Activated CD8-positive, alpha-beta T cell treated with anti-CD3 and anti-CD28 coated beads for 36 hours (primary cell): ENCODE measurements at regions not wholly inside any gene's neighbourhood (a gene's known extent, or its start where the extent isn't known, plus 50 kb on each side); places are given as distances from the start of the nearest gene placed in this dataset.

ENCODE experiments used
- ATAC-seq: fragments of 200-7000 bp; cut with Tn5 transposase; one replicate; pipeline ENCODE4 v1.10.0; 2021; ENCODE audit warnings: mild to moderate bottlenecking, moderate library complexity
- CTCF ChIA-PET: fragments of 350-600 bp; sonication (Branson Sonifier 250); formaldehyde crosslinking; loops from one replicate; lab custom pipeline; 2021; ENCODE audit warnings: antibody characterized with exemption; lab: Charles Lee
- POLR2A ChIA-PET: fragments of 350-600 bp; sonication (Branson Sonifier 250); formaldehyde crosslinking; loops from one replicate; lab custom pipeline; 2021; ENCODE audit warnings: antibody characterized with exemption; lab: Charles Lee
- DNase-seq: peaks from one replicate; pipeline ENCODE4 v3.0.0-alpha.2; 2020
- H3K27ac Mint-ChIP-seq: one replicate; pipeline ENCODE4 v1.8.0; 2021; ENCODE audit warnings: mild to moderate bottlenecking, mixed read lengths
- H3K27me3 Mint-ChIP-seq: one replicate; pipeline ENCODE4 v1.8.0; 2021; ENCODE audit warnings: mixed read lengths
- H3K36me3 Mint-ChIP-seq: one replicate; pipeline ENCODE4 v1.8.0; 2021; ENCODE audit warnings: low read depth, mixed read lengths
- H3K4me1 Mint-ChIP-seq: one replicate; pipeline ENCODE4 v1.8.0; 2021; ENCODE audit warnings: low read depth, mixed read lengths
- H3K4me3 Mint-ChIP-seq: one replicate; pipeline ENCODE4 v1.8.0; 2021; ENCODE audit warnings: mild to moderate bottlenecking, moderate library complexity, mixed read lengths
- H3K9me3 Mint-ChIP-seq: one replicate; pipeline ENCODE4 v1.8.0; 2021; ENCODE audit warnings: mixed read lengths
- intact Hi-C: fragments of 100-400 bp; cut with micrococcal nuclease; formaldehyde crosslinking; loops from one replicate; pipeline ENCODE4 v1.10.0; 2022
- TF ChIP-seq, protein P1 (sequence below): fragments of 200-600 bp; IDR thresholded peaks from one replicate; pipeline ENCODE4 v1.8.0; 2022; ENCODE audit warnings: antibody characterized with exemption, mild to moderate bottlenecking

DNA sequence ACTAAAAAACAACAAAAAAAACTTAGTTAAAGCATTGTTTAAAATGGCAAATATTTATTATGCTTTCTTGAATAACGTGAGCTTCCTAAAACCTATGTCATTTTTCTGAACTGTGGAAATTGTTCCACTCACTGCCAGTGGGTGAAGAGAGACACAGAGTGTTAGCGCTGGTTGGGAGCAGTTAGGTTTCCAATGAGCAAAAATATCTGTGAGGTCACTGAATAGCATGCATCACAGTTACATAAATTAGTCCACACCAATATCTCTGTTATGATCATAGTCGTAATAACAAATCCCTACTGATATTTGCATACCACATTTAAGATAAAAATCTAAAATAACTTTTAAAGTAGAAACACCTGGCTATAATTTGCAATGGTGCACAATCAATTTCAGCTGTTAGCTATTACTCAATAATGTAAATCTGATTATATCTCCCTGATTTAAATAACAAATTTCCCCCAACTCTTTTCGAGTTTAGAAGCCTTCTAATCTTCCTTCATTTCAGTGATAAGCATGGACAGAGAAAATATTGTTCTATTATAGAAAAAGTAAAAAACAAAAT lies 1094.0 kb upstream of the KLHL29 start:
- Mint-ChIP-seq H3K4me1 (no peaks in the 10 kb centered on the region), H3K27ac (no peak overlapping the region), H3K27me3 (no peaks in the 10 kb centered on the region), H3K4me3 (no peak overlapping the region), H3K9me3 (peaks cover 2% of the 10 kb centered on the region), H3K36me3 (no peaks in the 10 kb centered on the region)
- DNase-seq (no peak), ATAC-seq (no peak)
- ChIA-PET POLR2A (no interaction called here), CTCF (no interaction called here)
- TF ChIP-seq, protein P1, sequence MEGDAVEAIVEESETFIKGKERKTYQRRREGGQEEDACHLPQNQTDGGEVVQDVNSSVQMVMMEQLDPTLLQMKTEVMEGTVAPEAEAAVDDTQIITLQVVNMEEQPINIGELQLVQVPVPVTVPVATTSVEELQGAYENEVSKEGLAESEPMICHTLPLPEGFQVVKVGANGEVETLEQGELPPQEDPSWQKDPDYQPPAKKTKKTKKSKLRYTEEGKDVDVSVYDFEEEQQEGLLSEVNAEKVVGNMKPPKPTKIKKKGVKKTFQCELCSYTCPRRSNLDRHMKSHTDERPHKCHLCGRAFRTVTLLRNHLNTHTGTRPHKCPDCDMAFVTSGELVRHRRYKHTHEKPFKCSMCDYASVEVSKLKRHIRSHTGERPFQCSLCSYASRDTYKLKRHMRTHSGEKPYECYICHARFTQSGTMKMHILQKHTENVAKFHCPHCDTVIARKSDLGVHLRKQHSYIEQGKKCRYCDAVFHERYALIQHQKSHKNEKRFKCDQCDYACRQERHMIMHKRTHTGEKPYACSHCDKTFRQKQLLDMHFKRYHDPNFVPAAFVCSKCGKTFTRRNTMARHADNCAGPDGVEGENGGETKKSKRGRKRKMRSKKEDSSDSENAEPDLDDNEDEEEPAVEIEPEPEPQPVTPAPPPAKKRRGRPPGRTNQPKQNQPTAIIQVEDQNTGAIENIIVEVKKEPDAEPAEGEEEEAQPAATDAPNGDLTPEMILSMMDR, result no peak
- intact Hi-C loops, result no loop called here

DNA sequence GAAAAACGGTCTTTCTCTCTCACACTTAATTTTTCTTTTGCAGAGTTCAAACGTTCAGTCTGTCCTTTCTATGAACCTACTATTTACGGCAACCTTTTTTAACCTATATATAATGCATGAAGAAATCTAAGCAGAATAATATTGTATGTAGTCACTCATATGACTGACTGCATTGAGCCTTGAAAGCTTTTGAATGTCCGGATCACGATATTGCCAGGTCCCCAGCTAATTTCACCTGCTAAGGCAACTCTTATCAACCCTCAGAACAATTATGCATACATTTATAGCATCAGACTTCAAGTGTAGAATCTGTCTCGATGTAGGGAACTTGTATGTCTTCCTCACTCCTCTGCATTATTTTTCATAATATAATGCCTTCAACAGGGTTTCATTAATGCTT lies 1083.8 kb upstream of the KLHL29 start:
- no peaks in the 10 kb centered on the region for H3K36me3 Mint-ChIP-seq
- DNase-seq (no peak), ATAC-seq (no peak)
- no peaks in the 10 kb centered on the region for H3K27me3 Mint-ChIP-seq
- H3K4me1 Mint-ChIP-seq, result no peaks in the 10 kb centered on the region
- intact Hi-C loops, result no loop called here
- POLR2A ChIA-PET, result no interaction called here
- no peak overlapping the region for H3K4me3 Mint-ChIP-seq
- TF ChIP-seq, protein P1, result no peak
- H3K9me3 Mint-ChIP-seq, result peaks cover 10% of the 10 kb centered on the region
- CTCF ChIA-PET, result no interaction called here
- H3K27ac Mint-ChIP-seq, result no peak overlapping the region

DNA sequence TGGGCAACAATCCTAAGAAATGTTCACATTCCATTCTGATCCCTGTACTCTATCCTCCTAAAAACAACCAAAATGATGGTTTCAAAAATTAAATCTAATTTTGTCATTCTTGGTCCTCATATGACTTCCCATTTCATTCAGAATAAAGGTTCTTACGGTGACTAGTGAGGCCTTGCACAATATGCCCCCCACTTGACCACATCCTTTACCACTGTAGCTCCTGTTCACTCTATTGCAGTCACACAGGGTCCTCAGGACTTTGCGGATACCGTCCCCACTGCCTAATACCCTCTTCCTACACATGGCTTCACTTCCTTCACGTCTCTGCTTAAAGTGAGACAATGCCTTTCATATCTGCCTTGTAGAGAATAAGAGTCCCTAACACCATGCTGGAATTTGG lies 1058.7 kb upstream of the KLHL29 start:
- no peaks in the 10 kb centered on the region for H3K36me3 Mint-ChIP-seq

DNA sequence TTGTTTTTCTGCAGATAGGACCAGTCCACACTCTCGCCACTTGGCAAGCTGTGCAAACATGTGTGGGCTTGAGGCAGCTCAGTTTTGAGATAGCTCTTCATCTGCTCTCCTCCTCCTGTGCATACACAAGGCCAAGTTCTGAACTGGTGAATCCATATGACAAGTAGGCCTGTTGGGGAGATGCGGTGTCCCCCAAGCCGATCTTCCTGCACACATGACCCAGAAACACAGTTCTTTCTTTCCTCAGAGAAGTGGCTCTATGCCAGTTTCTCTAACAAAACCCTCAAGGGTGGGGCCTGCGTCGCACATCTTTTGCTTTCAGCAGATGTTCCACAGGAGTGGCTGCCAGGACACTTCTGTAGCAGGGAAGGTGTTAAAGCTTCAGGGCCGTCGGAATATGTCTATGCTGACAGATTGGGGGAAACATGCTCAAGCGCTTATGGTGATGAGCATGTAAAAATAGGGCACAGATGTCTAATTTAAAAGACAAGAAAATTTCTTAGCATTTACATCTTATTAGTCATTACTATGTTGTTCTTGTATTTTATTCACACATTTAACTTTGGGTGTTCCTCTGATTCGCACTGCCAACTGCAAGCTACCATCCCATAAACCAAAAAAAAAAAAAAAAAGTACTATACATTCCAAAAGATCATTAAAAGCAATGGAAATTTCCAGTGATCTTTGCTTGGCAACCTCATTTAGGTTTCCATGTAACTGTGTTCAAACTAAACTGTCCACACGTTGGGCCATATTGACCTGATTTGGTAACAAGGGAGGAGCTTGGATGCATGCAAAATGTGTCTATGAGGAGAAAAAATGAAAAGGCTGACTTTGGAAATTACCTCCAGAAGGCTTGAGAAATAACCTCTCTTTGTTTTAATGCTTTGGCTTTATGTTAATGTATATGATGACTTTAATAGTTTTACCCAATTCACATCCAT lies 1055.5 kb upstream of the KLHL29 start:
- Mint-ChIP-seq H3K27me3 (no peaks in the 10 kb centered on the region), H3K27ac (no peak overlapping the region), H3K4me1 (no peaks in the 10 kb centered on the region), H3K4me3 (no peak overlapping the region), H3K9me3 (peaks cover 12% of the 10 kb centered on the region), H3K36me3 (no peaks in the 10 kb centered on the region)
- CTCF ChIA-PET, result no interaction called here
- POLR2A ChIA-PET, result no interaction called here
- no peak for ATAC-seq
- TF ChIP-seq, protein P1, result no peak
- DNase-seq, result no peak
- intact Hi-C loops, result no loop called here

More for the DNA sequence above, 1058.7 kb upstream of the KLHL29 start:
- no peak for DNase-seq
- ChIA-PET POLR2A (no interaction called here), CTCF (no interaction called here)
- Mint-ChIP-seq H3K27ac (no peak overlapping the region), H3K4me3 (no peak overlapping the region), H3K27me3 (no peaks in the 10 kb centered on the region), H3K9me3 (peaks cover 12% of the 10 kb centered on the region), H3K4me1 (no peaks in the 10 kb centered on the region)
- TF ChIP-seq, protein P1, result no peak
- intact Hi-C loops, result no loop called here
- no peak for ATAC-seq

DNA sequence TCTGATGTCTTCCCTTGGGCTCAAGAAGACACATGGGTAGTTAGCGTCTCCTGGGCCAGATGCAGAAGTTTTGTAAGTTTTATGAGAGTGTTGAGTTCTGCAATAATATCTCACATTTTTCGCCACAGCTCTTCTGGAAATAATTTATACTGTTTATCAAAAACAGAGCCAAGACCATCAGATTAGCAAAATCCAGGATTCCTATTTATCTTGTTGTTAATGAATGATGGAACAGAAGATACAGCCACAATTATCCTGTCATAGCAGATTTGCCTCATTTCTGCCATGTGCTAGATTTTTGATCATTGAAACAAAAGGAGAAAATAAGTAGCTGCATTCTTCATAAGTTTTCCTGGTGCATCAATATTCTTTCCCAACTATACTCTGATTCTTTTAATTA lies 1048.6 kb upstream of the KLHL29 start:
- ChIA-PET CTCF (no interaction called here), POLR2A (no interaction called here)
- Mint-ChIP-seq H3K27ac (no peak overlapping the region), H3K27me3 (no peaks in the 10 kb centered on the region), H3K36me3 (no peaks in the 10 kb centered on the region), H3K4me3 (no peak overlapping the region), H3K4me1 (no peaks in the 10 kb centered on the region), H3K9me3 (peaks cover 3% of the 10 kb centered on the region)
- TF ChIP-seq, protein P1, result no peak
- intact Hi-C loops, result no loop called here
- DNase-seq (no peak), ATAC-seq (no peak)
